NT2/D1 (cell line): ENCODE measurements at regions not wholly inside any gene's neighbourhood (a gene's known extent, or its start where the extent isn't known, plus 50 kb on each side); places are given as distances from the start of the nearest gene placed in this dataset.
"Not testable (repeated sequence)": the region's sequence is repeated elsewhere in the genome, so short reads cannot be mapped to it uniquely, and the experiment has no call there.

ENCODE experiments used
- DNase-seq: peaks from one replicate; pipeline ENCODE4 v3.0.0-alpha.2; 2011; ENCODE audit warnings: low read depth, low spot score
- H3K27me3 ChIP-seq: 2 replicates; pipeline ENCODE4 v1.6.0; 2011; ENCODE audit warnings: mild to moderate bottlenecking; ENCODE audit not compliant: insufficient read length, insufficient read depth
- H3K36me3 ChIP-seq: 2 replicates; pipeline ENCODE4 v1.6.1; 2011; ENCODE audit warnings: mild to moderate bottlenecking, low read length, mixed read lengths; ENCODE audit not compliant: insufficient read depth, insufficient read length
- H3K4me1 ChIP-seq: 2 replicates; pipeline ENCODE4 v1.5.1; 2011; ENCODE audit not compliant: insufficient read depth, insufficient read length
- H3K4me3 ChIP-seq: 2 replicates; pipeline ENCODE4 v1.5.1; 2011; ENCODE audit warnings: low read depth; ENCODE audit not compliant: insufficient read length
- H3K9ac ChIP-seq: 2 replicates; pipeline ENCODE4 v1.6.0; 2011; ENCODE audit warnings: low read depth; ENCODE audit not compliant: insufficient read length
- H3K9me3 ChIP-seq: 2 replicates; pipeline ENCODE4 v1.5.1; 2011; ENCODE audit warnings: mild to moderate bottlenecking, low read length; ENCODE audit not compliant: insufficient read depth
- SUZ12 ChIP-seq: IDR thresholded peaks from 2 replicates; pipeline ENCODE4 v1.6.1; 2011; ENCODE audit not compliant: insufficient read length, insufficient read depth; ENCODE audit errors: extremely low read depth
- YY1 ChIP-seq: IDR thresholded peaks from 2 replicates; pipeline ENCODE4 v1.6.1; 2011; ENCODE audit not compliant: insufficient read length, insufficient read depth
- ZNF274 ChIP-seq: IDR thresholded peaks from 2 replicates; pipeline ENCODE4 v1.6.1; 2011; ENCODE audit warnings: mild to moderate bottlenecking, low read depth, low read length

GRCh38 chr1:22330092-22330759, 121.4 kb upstream of the ZBTB40 start:
- no peak overlapping the region for H3K9ac ChIP-seq
- H3K4me3 ChIP-seq, result no peak overlapping the region
- H3K4me1 ChIP-seq, result no peaks in the 10 kb centered on the region
- no peaks in the 10 kb centered on the region for H3K36me3 ChIP-seq
- no peak for DNase-seq
- H3K9me3 ChIP-seq, result no peaks in the 10 kb centered on the region
- TF ChIP-seq ZNF274 (no peak), YY1 (no peak), SUZ12 (no peak)
- H3K27me3 ChIP-seq, result no peaks in the 10 kb centered on the region

DNA sequence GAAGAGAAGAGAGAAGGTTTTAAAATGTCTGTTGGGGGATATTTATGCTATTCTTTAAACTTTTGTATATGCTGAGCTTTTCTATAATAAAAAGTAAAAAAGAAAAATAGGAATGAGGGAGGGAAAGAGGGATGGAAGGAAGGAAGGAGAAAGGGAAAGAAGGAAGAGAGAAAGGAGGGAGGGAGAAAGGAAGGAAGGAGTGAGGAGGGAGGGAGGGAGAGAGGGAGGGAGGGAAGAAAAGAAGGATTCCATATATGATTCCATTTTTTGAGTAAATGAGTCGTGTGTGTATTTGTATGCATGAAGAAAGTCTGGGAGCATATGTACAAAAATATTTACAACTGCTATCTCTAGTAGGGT, 120.9 kb upstream of the ZBTB40 start:
- Histone ChIP-seq H3K4me1 (no peaks in the 10 kb centered on the region), H3K4me3 (no peak overlapping the region), H3K36me3 (no peaks in the 10 kb centered on the region), H3K27me3 (peaks cover 4% of the 10 kb centered on the region), H3K9ac (no peak overlapping the region), H3K9me3 (no peaks in the 10 kb centered on the region)
- no peak for TF ChIP-seq ZNF274
- TF ChIP-seq SUZ12, result no peak
- no peak for TF ChIP-seq YY1
- no peak for DNase-seq

DNA sequence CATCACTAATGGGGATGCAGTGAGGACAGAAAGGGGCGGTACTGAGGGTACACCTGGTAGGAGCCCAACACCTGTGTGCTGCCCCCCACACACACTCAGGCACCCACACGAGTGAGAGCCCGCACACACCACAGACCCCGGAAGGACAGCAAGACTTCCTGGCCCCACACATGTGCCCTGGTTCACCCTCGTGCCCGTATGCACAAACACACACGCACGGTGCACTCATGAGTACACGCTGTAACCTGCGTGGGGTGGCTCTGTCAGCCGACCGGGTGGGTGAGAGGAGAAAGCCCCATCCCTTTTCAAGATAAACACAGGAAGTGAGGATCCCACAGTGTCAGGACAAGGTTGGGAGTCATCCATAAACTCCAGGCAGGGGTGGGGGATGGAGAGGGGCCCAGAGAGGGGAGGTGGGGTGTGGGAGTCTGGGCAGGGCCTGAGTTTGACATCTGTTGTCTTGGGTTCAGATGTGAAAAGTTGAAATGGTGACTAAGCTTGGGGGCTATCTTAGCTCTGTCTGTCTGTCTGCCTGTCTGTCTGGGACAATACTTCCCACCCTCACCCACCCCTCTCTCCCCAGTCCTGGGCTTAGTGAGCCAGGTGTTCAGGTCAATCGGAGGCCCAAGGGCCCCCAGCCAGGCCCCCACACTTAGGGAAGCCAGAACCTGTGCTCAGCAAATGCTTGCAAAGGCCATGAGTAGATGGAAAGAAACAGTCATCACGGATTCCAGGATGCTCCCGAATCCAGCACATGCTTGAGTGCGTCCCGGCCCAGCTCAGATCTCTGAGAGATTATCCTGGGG, 119.8 kb upstream of the ZBTB40 start:
- H3K27me3 ChIP-seq, result peaks cover 5% of the 10 kb centered on the region
- DNase-seq, result no peak
- TF ChIP-seq ZNF274, result no peak
- no peak for TF ChIP-seq YY1
- TF ChIP-seq SUZ12, result no peak
- H3K4me1 ChIP-seq, result no peaks in the 10 kb centered on the region
- H3K9me3 ChIP-seq, result no peaks in the 10 kb centered on the region
- no peak overlapping the region for H3K9ac ChIP-seq
- H3K36me3 ChIP-seq, result no peaks in the 10 kb centered on the region
- H3K4me3 ChIP-seq, result no peak overlapping the region

DNA sequence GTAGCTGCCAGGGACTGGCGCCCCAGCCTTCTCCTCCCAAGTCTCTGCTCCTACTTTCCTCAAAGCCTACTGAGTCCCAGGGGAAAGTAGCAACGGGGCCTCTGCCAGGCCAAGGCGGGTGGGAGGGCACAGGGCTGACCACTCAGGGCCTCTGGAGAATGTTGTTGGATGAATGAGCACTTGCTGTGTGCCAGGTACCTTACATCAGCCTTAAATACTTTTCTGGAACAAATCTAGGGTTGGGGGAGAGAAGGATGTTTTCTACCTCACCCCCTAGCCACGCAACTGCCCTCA, 119.3 kb upstream of the ZBTB40 start:
- DNase-seq, result no peak
- no peak overlapping the region for H3K9ac ChIP-seq
- no peak overlapping the region for H3K4me3 ChIP-seq
- H3K27me3 ChIP-seq, result peaks cover 6% of the 10 kb centered on the region
- no peak for TF ChIP-seq SUZ12
- TF ChIP-seq ZNF274, result no peak
- no peak for TF ChIP-seq YY1
- H3K36me3 ChIP-seq, result no peaks in the 10 kb centered on the region
- no peaks in the 10 kb centered on the region for H3K4me1 ChIP-seq
- H3K9me3 ChIP-seq, result no peaks in the 10 kb centered on the region

DNA sequence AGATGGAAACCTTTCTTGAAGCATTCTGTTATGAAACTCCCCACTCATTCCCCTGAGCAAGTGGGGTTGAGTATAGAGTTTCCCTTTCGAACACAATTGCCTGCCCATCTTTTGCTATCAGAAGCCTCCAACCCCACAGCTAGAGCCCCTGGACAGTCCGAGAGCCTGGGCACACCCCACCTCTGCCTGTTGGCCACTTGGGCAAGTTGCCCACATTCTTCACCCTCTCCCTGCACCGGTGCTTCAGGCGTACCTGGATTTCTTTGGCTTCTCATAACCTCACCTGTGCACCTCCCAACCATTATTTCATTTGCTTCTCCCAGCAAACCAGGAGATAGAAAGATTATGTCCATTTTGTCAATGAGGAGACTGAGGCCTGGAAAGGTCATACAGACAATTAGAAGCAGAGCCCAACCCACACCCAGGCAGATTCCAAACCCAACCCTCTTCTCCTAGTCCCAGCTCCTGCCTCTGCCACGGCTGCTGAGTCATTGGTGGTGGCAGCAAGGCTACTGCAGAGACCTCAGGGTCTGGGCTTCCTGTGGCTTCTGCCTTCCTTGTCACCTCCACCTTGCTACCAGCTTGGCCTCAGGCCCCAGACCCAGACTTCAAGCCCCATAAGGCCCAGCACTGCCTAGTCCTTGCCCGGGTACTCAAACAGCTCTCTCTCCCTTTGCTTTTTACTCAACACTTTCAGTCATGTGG, 118.7 kb upstream of the ZBTB40 start:
- H3K9me3 ChIP-seq, result no peaks in the 10 kb centered on the region
- no peaks in the 10 kb centered on the region for H3K36me3 ChIP-seq
- DNase-seq, result no peak
- no peaks in the 10 kb centered on the region for H3K4me1 ChIP-seq
- TF ChIP-seq ZNF274, result no peak
- no peak for TF ChIP-seq YY1
- peaks cover 9% of the 10 kb centered on the region for H3K27me3 ChIP-seq
- H3K9ac ChIP-seq, result no peak overlapping the region
- H3K4me3 ChIP-seq, result no peak overlapping the region

GRCh38 chr1:22333516-22334121, 118.0 kb upstream of the ZBTB40 start:
- no peak overlapping the region for H3K9ac ChIP-seq
- DNase-seq, result no peak

GRCh38 chr1:22334860-22335550, 116.6 kb upstream of the ZBTB40 start:
- peaks cover 9% of the 10 kb centered on the region for H3K27me3 ChIP-seq
- TF ChIP-seq SUZ12, result no peak
- TF ChIP-seq ZNF274, result no peak
- no peak for TF ChIP-seq YY1
- H3K4me1 ChIP-seq, result no peaks in the 10 kb centered on the region
- H3K4me3 ChIP-seq, result no peak overlapping the region
- H3K36me3 ChIP-seq, result no peaks in the 10 kb centered on the region
- no peaks in the 10 kb centered on the region for H3K9me3 ChIP-seq
- DNase-seq, result no peak
- H3K9ac ChIP-seq, result no peak overlapping the region

More at GRCh38 chr1:22333516-22334121, 118.0 kb upstream of the ZBTB40 start:
- H3K27me3 ChIP-seq, result peaks cover 9% of the 10 kb centered on the region
- no peak overlapping the region for H3K4me3 ChIP-seq
- no peaks in the 10 kb centered on the region for H3K4me1 ChIP-seq
- H3K36me3 ChIP-seq, result no peaks in the 10 kb centered on the region
- no peaks in the 10 kb centered on the region for H3K9me3 ChIP-seq
- TF ChIP-seq ZNF274 (no peak), SUZ12 (no peak), YY1 (no peak)

DNA sequence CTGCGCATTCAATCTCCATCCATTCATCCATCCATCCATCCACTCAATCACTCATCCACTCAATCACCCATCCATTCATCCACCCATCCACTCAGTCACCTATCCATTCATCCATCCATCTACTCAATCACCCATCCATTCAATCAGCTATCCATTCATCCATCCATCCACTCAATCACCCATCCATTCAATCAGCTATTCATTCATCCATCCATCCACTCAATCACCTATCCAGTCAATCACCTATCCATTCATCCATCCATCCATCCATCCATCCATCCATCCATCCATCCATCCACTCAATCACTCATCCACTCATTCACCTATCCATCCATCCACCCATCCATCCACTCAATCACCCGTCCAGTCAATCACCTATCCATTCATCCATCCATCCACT, 115.4 kb upstream of the ZBTB40 start:
- DNase-seq, H3K9me3 ChIP-seq, H3K36me3 ChIP-seq, H3K27me3 ChIP-seq, H3K9ac ChIP-seq, H3K4me1 ChIP-seq, H3K4me3 ChIP-seq: not testable (repeated sequence)

GRCh38 chr1:22336696-22337545, 114.7 kb upstream of the ZBTB40 start:
- not testable (repeated sequence) for H3K27me3 ChIP-seq

More at GRCh38 chr1:22336696-22337545, 114.7 kb upstream of the ZBTB40 start:
- DNase-seq, H3K4me1 ChIP-seq, H3K9me3 ChIP-seq, H3K4me3 ChIP-seq, H3K9ac ChIP-seq, H3K36me3 ChIP-seq: not testable (repeated sequence)
